HEK293T (cell line): ENCODE measurements at regions not wholly inside any gene's neighbourhood (a gene's known extent, or its start where the extent isn't known, plus 50 kb on each side); places are given as distances from the start of the nearest gene placed in this dataset.

Experiments
- CTBP1 ChIP-seq: fragments of 450-650 bp; IDR thresholded peaks from 2 replicates; pipeline ENCODE4 v1.6.1; 2016; ENCODE audit warnings: borderline replicate concordance
- ELF4 ChIP-seq: fragments of 450-650 bp; IDR thresholded peaks from 2 replicates; pipeline ENCODE4 v1.6.1; 2017; ENCODE audit warnings: antibody characterized with exemption
- FOXK2 ChIP-seq: fragments of 450-650 bp; IDR thresholded peaks from 2 replicates; pipeline ENCODE4 v1.6.1; 2016; ENCODE audit warnings: mild to moderate bottlenecking
- L3MBTL2 ChIP-seq: fragments of 450-650 bp; conservative IDR thresholded peaks from 2 replicates; pipeline ENCODE4 v1.6.1; 2016; ENCODE audit warnings: mild to moderate bottlenecking
- SP1 ChIP-seq: fragments of 450-650 bp; IDR thresholded peaks from 2 replicates; pipeline ENCODE4 v1.6.1; 2017
- SUZ12 ChIP-seq: fragments of 450-650 bp; IDR thresholded peaks from 2 replicates; pipeline ENCODE4 v1.6.1; 2016; ENCODE audit warnings: mild to moderate bottlenecking
- TARDBP ChIP-seq: fragments of 450-650 bp; IDR thresholded peaks from 2 replicates; pipeline ENCODE4 v1.6.1; 2016
- ZNF384 ChIP-seq: fragments of 450-650 bp; IDR thresholded peaks from 2 replicates; pipeline ENCODE4 v1.6.1; 2016

GRCh38 chr18:69217196-69218000 is 183.3 kb upstream of the DOK6 start:
- TF ChIP-seq SUZ12 = no peak
- TF ChIP-seq ZNF384 = no peak
- TF ChIP-seq SP1 = no peak
- TF ChIP-seq CTBP1 = no peak
- no peak for TF ChIP-seq TARDBP
- TF ChIP-seq FOXK2 = no peak
- TF ChIP-seq L3MBTL2 = no peak
- TF ChIP-seq ELF4 = no peak
